HPDE6-E6E7 (cell line): ENCODE measurements at regions not wholly inside any gene's neighbourhood (a gene's known extent, or its start where the extent isn't known, plus 50 kb on each side); places are given as distances from the start of the nearest gene placed in this dataset.
"Not testable (repeated sequence)": the region's sequence is repeated elsewhere in the genome, so short reads cannot be mapped to it uniquely, and the experiment has no call there.

Source experiments
- DNase-seq: peaks from one replicate; pipeline ENCODE4 v3.0.0; 2011; ENCODE audit warnings: missing footprints; ENCODE audit errors: extremely low spot score

DNA sequence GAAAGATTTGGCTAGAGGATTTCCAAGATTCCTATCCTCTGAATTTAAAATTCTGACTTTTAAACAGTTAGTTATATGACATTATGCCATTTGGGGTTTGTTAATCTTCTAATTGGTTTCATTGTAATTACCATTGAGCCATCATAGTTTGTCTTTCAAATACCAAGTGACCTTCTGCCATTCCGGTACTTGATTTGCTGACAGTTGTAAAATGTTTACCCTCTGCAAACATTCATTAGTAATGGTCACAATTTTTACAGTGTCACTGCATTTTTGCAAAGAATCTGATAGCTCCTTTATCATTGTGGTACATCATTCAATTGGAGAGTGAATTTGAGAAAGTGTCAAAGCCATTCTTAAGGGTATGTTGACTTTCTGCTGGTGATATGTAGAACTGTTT, 645.0 kb upstream of the TBL1XR1 start:
- no peak for DNase-seq

DNA sequence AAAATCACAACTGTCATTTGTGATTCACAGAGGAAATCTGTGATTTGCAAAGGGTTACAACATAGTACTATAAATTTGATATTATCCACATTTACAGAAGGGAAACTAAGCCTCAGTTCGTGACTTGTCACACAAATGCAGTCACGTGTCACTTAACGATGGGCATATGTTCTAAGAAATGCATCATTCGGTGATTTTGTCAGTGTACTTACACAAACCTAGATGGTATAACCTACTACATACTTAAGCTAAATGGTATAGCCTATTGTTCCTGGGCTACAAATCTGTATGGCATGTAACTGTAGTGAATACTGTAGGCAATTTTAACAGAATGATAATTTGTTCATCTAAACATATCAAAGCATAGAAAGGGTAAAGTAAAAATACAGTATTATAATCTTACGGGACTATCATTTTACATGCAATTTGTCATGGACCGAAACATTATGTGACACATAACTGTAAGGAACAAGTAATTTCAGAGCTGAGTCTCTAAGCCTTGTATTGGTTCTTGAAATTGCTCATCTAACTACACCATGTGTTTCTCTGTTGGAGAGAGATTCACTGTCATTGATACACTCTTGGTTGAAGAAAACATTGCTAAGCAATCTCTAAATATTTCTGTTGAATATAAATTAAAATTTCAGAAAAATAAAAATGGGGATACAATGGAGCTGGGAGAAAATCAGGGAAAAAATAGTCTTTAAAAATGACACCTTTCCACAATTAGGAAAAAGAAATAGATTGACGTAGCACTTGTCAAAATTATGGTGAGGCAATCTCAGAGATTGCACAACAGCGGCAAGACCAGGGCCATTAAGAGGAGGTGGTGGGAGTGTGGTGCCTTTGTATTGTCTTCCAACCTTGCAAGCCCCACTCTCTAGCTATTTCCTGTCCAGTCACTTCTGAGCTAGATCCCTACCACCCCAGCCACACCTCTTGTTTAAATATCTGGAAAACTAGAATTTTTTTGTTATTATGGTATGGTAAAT, 645.8 kb upstream of the TBL1XR1 start:
- DNase-seq: no peak

DNA sequence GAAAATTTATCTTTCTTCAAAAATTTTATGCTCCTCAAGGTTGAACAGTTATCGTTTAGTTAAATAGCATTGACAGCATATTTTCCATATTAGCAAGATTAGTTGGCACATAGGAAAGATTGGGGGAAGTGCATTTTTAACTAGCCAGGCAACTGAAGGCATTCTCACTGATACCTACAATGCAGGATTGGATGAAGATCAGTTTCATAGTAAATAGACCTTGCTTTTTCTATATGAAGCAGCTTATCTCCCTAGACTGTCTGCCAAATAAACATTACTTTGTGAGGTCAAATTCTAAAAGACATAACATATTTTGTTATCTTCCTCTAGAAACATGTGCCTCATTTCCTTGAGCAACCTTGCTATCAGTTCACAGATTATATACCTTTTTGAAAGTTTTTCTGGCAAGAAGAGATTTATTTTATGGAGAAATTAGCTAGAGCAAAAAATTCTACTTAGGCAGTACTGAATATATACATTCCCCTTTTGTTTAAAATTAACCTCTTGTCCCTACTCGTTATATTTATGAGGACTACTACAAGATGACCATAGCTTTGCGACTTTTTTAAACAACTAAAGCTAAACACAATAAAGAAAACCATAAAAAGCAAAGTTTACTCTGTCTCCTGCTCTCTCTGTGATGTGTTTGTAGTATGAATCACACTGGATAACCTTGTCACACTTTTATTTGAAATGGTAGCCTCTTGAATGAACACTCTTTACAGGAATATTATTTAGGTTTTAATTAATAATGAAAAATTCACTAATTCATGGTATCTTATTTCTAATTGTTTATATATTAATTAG, 654.9 kb upstream of the TBL1XR1 start:
- no peak for DNase-seq

DNA sequence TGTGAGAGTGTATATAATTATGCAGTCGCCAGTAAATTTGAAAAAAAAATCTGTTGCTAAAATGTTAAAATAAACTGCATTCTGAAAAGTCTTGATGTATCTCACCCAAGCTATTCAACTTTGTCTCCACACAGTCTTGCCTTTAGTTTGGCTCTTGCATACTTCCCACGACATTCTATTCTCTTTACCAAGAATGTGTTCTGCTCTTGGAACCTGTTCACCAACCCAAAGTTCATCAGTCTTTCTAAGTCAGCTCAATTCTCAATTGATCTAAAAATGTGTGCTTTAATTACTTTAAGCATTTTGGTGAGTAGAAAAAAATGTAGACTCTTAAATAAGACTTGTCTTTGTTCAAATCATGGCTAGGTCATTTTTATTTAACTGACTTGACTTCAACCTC, 657.7 kb upstream of the TBL1XR1 start:
- DNase-seq: no peak

DNA sequence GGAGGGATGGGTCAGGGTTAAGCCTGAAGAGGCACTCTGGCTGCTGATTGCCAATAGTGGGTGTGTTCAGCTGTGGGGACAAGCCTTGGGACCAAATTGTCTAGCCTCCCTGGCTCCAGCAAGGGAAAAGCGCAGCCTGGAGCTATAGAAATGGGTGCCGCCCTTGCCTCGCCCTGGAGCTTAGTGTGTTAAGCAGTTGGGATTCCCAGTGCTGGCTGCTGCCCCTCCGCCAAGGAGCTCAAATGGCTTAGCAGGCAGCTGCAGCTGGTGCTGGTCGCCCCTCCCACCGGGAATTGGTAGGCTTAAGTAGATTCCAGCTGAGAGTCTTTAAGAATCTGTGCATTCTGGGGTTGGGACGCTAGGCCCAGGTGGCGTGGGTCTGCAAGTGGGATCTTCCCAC, 662.9 kb upstream of the TBL1XR1 start:
- no peak for DNase-seq

DNA sequence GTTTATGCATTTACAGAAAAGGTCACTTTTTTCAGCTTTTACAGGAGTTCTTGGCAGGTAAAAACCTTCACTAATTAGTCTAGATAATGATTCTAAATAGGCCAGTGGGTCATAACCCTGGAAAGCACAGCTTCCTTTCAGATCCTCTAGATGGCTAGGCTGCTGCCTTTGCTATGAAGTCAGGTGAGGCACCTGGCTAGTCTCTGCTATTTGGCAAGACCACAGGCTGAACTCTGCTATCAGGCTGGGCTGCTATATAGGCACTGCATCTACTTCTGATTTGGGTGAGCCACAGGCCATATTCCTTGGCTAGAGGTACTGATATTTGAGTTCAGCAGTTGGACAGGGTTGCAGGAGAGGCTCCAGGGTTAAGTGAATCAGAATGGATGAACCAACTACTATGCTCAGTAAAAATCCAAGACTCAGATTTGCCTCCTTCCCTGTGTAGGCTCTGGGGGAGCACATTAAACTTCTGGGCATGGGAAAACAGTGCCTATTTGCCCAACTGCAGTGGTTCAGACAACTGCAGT, 665.7 kb upstream of the TBL1XR1 start:
- DNase-seq: no peak

DNA sequence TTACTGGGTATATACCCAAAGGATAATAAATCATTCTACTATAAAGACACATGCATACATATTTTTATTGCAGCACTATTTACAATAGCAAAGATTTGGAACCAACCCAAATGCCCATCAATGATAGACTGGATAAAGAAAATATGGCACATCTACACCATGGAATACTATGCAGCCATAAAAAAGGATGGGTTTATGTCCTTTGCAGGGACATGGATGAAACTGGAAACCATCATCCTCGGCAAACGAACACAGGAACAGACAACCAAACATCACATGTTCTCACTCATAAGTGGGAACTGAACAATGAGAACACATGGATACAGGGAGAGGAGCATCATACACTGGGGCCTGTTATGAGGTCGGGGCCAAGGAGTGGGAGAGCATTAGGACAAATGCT, 665.0 kb upstream of the KCNMB2 start:
- DNase-seq: not testable (repeated sequence)

DNA sequence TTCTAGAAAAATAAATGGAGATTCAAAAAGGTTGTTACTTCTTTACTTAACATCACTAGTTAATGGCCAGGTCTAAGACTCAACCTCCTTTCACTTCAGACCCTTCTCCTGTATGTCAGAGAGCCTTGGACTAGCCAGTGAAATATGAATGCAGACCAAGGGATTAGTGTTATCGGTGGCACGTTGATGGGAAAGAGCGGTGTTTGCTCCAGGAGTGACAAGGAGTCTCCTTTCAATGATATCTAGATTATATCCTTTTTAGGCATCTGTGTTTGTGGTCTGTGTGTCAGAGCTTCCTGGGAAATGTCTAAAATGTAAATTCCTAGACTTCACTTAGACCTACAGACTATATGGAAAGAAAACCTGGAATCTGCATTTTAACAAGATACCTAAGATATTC, 658.0 kb upstream of the KCNMB2 start:
- DNase-seq: no peak

DNA sequence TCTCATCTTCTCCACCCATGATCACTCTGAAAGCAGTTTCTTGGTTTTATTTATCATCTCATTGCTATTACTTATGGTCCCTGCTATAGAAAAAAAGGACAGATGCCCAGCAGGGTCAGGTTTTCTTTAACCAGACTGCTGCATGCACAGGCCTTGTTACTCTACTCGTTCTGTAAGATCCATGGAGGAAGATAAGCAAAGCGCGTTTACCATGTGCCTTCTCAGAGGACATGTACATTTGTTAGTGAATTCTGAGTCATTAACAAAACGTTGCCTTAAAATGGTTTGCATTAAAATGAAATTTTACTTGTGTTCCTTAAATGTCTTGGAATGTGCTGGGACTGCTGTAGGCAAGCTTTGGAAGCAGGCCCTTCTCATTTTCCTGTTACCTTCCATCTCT, 657.3 kb upstream of the KCNMB2 start:
- no peak for DNase-seq

DNA sequence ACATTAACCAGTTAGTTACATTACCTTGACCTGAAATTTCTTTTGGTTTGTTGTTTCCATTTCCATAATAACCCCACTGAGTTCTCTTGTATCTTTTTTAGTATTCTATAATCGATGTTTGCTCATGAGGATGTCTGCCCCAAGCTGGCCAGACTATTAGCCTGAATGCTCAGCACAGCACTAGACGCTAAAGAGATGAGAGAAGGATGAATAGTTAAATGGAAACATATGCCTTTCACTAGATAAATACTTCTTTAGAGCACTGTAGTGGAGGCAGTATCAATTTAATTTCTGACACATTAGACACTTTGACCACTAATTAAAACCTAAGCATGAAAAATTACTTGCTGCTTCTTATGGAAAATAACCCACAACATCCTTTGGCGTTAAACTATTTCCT, 654.9 kb upstream of the KCNMB2 start:
- no peak for DNase-seq

DNA sequence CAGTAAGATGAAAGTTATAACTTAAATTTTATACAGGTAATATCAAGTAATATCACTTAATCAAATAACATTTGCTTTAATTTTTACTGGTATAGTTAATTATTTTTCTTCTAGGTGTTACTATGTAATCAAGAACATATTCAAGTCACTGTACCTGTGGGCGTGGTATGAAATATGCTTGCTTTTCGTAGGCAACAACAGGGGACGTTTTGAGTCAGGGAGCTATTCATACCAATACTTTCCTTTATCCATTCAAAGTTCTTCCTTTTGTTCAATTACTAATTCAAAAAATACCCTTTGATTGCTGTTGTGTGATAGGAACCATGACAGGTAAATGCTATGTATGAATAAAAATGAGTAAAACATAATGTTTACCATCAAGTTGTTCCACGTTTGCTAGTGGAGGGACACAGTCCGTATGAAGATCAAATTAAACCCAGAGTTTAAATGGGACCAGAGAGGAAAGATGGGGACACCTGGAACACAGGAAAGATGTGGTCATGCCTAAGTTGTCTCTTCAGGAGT, 654.0 kb upstream of the KCNMB2 start:
- no peak for DNase-seq

DNA sequence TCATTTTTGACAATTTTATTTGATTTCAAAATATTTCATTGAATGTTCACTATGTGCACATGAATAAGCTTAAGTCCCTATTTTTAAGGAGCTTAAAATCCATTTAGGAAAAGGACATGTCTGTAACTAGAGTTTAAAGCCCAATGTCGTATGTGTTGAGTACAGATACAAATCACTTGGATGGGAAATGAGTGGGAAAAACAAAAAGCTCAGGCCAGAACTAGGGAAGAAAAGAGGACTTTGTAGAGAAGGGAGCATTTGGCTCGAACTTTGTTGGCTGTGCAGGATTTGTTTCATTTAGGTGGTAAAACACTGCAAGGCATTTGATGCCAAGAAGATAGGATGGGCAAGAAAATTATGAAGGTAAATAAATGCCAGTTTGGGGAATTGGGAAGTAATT, 653.1 kb upstream of the KCNMB2 start:
- DNase-seq: no peak

DNA sequence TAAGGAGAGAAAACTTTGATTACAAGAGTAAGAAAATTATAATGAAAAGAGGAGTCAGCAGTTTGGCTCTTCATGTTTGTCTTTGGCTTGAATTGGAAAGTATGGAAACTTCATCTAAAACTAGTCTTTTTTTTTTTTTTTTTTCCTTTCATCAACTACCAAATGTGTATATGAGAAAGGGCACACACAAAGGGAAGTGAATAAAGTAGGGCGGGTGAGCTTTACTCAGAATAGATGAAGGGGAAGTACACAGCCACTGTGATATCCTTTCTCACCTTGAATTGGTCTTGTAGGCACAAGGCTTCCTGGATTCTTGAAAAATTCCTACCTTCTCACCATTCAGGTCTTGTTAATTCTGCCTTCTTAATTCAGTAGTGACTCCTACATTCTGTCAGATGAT, 652.3 kb upstream of the KCNMB2 start:
- no peak for DNase-seq

DNA sequence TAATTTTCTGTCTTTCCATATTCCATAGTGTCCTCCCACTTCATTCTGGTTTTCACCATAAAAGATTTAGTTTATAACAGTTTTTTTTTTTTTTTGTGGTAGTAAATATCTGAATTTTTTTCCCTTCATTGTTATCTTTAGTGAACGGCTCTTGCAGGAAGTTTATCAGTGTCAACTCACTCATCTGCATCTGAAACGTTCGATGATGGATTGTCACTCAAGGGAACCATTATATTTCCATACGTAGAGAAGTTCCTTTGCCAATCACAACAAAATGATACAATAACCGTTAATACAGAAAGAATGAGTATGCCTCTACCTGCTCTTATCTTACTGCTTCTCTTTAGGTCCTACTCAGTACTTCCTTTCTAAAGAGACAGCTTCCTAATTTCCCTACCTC, 651.2 kb upstream of the KCNMB2 start:
- DNase-seq: no peak

DNA sequence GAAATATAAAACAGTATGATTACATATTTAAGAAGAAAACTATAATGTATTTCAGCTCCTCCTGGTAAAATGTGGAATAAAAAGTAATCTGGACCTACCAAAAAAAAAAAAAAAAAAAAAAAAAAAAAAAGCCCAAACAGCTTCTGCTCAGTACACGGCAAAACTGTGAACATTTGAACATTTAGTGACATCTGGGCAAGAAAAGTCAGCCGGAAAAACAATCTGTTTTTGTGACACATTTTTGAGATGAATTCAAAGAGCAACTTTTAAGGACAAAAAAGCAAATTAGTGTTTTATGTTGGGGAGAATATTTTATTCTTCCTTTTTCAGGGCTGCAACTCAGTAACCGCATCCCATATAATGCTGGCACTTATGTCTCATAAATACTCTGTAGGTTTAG, 649.7 kb upstream of the KCNMB2 start:
- DNase-seq: no peak

DNA sequence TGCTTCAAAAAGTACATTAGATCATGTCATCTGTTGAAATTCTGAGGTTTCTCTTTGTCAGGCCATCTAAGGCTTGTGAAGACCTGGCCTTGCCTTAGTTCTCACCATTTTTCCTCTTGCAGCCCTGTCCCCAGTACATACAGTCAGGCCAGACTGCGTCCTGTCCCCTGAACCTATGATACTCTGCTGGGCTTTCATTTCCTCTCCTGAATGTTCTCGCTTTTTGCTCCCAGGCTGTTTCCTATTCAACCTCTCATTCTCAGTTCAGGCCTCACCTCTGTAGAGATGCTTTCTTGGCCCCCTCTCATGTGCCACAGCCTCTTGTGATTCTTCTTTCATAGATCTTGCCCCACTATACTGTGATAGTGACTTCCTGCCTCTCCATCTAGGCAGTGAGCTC, 648.8 kb upstream of the KCNMB2 start:
- DNase-seq: no peak

DNA sequence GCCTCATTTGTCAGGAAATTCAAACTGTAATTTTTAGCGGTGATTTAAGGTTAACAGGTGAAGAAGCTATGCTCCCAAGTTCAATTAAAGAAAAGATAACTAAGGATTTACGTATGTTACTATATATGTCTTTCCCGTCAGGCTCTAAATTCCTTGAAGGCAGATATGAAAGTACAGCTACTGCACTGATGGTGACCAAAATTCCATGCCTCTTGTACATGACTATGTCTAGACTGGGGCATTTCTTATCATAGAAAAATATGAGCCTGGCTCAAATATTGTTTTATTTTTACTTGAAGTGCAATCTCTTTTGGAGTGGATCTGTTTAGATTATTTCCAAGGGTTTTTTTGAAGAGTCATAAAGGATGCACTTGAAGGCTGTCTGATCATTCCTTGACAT, 647.1 kb upstream of the KCNMB2 start:
- no peak for DNase-seq

DNA sequence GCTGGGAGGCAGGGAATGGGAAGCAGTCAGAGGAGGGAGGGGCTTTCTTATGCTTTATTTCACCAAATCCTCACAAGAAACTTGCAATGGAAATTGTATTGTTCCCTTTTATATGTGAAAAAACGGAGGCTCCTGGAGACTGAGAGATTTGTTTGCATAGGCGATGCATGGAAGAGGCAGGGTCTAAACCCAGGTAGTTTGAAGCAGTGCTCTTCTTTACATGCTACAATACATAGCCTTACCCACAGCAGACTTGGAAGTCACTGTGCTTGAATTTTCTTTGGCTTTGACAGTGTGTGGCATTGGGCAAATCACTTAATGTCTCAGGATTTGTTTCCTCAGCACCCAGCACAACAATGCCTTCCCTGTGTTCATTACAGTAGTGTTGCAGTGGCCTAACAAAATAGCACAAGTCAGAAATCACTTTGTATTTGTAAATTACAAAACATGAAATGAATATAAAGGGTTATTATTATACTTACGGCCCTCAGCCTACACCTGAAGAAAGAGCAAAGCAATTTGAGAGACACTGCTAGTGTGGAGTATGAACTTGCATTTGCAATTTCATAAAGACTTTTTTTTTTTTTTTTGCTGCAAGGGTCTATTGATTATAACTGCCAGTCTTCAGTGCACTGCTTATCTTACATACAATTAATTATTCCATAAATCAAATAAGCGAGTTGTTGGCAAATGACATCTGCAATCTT, 646.4 kb upstream of the KCNMB2 start:
- no peak for DNase-seq

DNA sequence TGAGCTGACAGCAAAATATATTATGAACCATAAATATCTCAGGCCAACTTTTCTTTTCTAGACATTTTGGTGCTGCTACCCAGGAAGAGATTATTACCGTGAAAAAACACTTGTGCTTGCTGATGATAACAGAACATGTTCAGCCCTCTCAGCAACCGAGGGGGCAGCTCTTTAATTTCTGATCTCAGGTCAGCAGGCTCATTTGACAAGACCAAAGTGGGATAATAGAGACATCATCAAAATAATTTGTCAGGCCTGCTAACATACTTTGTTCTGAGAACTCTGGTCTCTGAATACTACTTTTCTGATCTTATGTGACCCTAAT, 645.9 kb upstream of the KCNMB2 start:
- no peak for DNase-seq

DNA sequence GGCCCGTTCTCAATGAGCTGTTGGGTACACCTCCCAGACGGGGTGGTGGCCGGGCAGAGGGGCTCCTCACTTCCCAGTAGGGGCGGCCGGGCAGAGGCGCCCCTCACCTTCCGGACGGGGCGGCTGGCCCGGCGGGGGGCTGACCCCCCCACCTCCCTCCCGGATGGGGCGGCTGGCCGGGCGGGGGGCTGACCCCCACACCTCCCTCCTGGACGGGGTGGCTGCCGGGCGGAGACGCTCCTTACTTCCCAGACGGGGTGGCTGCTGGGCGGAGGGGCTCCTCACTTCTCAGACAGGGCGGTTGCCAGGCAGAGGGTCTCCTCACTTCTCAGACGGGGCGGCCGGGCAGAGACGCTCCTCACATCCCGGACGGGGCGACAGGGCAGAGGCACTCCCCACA, 644.7 kb upstream of the KCNMB2 start:
- not testable (repeated sequence) for DNase-seq

DNA sequence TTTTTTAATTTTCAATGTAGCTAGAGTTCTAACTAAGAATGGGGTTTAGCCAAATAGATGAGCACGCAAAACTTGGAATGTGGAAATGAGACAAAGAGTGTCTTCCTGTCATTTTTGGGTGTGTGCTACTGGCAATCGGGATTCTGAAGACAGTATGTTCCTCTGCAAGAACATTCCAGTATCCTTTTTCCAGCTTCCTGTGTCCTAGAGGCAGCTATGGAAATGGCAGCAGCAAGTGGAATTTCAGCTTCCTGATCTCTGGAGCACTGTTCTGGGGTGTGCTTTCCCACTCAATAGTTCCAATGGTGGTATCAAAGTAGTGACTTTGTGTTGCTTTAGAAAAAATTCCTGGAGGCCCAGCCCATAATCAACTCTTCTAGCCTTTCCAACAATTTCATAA, 642.9 kb upstream of the KCNMB2 start:
- no peak for DNase-seq
